Body of pancreas (tissue), 4 donors: ENCODE measurements at regions not wholly inside any gene's neighbourhood (a gene's known extent, or its start where the extent isn't known, plus 50 kb on each side); places are given as distances from the start of the nearest gene placed in this dataset.

ENCODE experiments used
- POLR2A ChIP-seq, 3 donors: fragments of 450-650 bp; IDR thresholded peaks; one replicate each; pipeline ENCODE4 v1.6.1; 2016; ENCODE audit warnings: antibody characterized with exemption in 3 of 3, mild to moderate bottlenecking in 2 of 3
- TF ChIP-seq, protein P1 (sequence below), 7 experiments: fragments of 450-650 bp in 4 of 7; fragments of 200-600 bp in 3 of 7; sonication (generic) in 3 of 7; IDR thresholded peaks; one replicate each; pipeline ENCODE4 v1.5.1; 2016 to 2019; ENCODE audit warnings: antibody characterized with exemption in 7 of 7

DNA sequence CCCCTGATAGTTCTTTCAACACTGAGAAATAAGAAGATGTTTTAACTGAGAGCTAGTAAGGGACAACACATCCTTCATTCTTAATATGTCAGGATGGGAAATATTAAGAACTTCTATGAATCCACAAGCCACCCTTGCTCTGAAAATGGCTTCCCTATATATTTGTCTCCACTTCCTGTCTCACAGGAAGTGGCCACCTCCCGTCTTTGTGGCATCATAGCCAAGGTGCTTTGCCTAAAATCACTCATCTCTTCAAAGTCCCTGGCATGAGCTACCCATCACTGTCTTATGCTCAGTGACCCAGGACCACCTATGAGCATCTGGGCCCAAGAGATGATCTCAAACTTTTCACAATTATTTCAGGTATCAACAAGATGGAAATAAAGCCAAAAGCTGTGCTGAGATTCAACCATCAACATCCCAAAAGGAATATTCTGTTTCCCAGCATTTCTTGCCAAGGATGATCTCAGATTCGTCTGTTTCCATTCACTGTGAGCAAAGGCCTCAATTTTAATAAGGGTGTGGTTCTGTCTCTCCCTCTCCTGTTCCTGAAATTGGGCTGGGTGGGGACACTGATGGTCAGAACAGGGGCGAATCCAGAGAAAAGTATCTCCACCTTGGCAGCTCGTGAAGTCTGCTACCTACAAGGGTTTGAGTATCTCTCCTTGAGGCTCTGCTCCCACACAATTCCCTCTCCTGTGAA, 493.9 kb downstream of the MN1 start:
- TF ChIP-seq, protein P1, sequence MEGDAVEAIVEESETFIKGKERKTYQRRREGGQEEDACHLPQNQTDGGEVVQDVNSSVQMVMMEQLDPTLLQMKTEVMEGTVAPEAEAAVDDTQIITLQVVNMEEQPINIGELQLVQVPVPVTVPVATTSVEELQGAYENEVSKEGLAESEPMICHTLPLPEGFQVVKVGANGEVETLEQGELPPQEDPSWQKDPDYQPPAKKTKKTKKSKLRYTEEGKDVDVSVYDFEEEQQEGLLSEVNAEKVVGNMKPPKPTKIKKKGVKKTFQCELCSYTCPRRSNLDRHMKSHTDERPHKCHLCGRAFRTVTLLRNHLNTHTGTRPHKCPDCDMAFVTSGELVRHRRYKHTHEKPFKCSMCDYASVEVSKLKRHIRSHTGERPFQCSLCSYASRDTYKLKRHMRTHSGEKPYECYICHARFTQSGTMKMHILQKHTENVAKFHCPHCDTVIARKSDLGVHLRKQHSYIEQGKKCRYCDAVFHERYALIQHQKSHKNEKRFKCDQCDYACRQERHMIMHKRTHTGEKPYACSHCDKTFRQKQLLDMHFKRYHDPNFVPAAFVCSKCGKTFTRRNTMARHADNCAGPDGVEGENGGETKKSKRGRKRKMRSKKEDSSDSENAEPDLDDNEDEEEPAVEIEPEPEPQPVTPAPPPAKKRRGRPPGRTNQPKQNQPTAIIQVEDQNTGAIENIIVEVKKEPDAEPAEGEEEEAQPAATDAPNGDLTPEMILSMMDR (IDR thresholded peaks at IDR 0.05), result no peak
- no peak for TF ChIP-seq POLR2A (IDR thresholded peaks at IDR 0.05)
